Neural cell (in vitro differentiated cells): ENCODE measurements at regions not wholly inside any gene's neighbourhood (a gene's known extent, or its start where the extent isn't known, plus 50 kb on each side); places are given as distances from the start of the nearest gene placed in this dataset.

ENCODE experiments used
- H2AFZ ChIP-seq: fragments of 200-600, 300-800 bp; sonication (generic), shearing (Covaris generic); 2 replicates; pipeline ENCODE4 v1.6.0; 2014; ENCODE audit warnings: low read depth, mild to moderate bottlenecking, antibody characterized with exemption, low read length, moderate library complexity
- H3F3A ChIP-seq: fragments of 200-600 bp; shearing (Covaris generic); 2 replicates; pipeline ENCODE4 v1.6.1; 2016; ENCODE audit warnings: mild to moderate bottlenecking, moderate library complexity, mixed read lengths, antibody characterized with exemption, low read length; ENCODE audit not compliant: insufficient read depth, poor library complexity, severe bottlenecking
- H3K27ac ChIP-seq: fragments of 200-600, 300-800 bp; sonication (generic), shearing (Covaris generic); 2 replicates; pipeline ENCODE4 v1.5.1; 2014; ENCODE audit warnings: mild to moderate bottlenecking, low read length, moderate library complexity
- H3K27me3 ChIP-seq: fragments of 300-800, 200-600 bp; sonication (generic), shearing (Covaris generic); 2 replicates; pipeline ENCODE4 v1.6.0; 2014; ENCODE audit warnings: mild to moderate bottlenecking, low read depth, low read length, moderate library complexity; ENCODE audit not compliant: insufficient read depth
- H3K36me3 ChIP-seq: fragments of 300-800, 200-600 bp; sonication (generic), shearing (Covaris generic); 2 replicates; pipeline ENCODE4 v1.5.1; 2014; ENCODE audit warnings: mild to moderate bottlenecking, antibody characterized with exemption, low read length, moderate library complexity; ENCODE audit not compliant: insufficient read depth
- H3K4me2 ChIP-seq: fragments of 300-800, 200-600 bp; sonication (generic), shearing (Covaris generic); 2 replicates; pipeline ENCODE4 v1.6.0; 2014; ENCODE audit warnings: mild to moderate bottlenecking, low read length
- H3K4me3 ChIP-seq: fragments of 300-800, 200-600 bp; sonication (generic), shearing (Covaris generic); 2 replicates; pipeline ENCODE4 v1.5.1; 2014; ENCODE audit warnings: mild to moderate bottlenecking, low read length, moderate library complexity
- H3K79me2 ChIP-seq: fragments of 200-600 bp; shearing (Covaris generic); replicated peaks from 2 replicates; pipeline ENCODE4 v1.6.0; 2014; ENCODE audit warnings: mild to moderate bottlenecking, low read length, moderate library complexity; ENCODE audit not compliant: insufficient read depth
- H3K9ac ChIP-seq: fragments of 300-800, 200-600 bp; sonication (generic), shearing (Covaris generic); 2 replicates; pipeline ENCODE4 v1.6.1; 2016; ENCODE audit warnings: mild to moderate bottlenecking, low read length, mixed read lengths
- H3K9me2 ChIP-seq: fragments of 200-600 bp; shearing (Covaris generic); 2 replicates; pipeline ENCODE4 v1.6.1; 2016; ENCODE audit warnings: mild to moderate bottlenecking, low read length, mixed read lengths; ENCODE audit not compliant: insufficient read depth
- H3K9me3 ChIP-seq: fragments of 200-600, 300-800 bp; sonication (generic), shearing (Covaris generic); 2 replicates; pipeline ENCODE4 v1.6.1; 2016; ENCODE audit warnings: mild to moderate bottlenecking, mixed run types, low read length, moderate library complexity, mixed read lengths
- H4K20me1 ChIP-seq: fragments of 200-600 bp; shearing (Covaris generic); 2 replicates; pipeline ENCODE4 v1.6.1; 2016; ENCODE audit warnings: mild to moderate bottlenecking, mixed run types; ENCODE audit not compliant: insufficient read depth
- CTCF ChIP-seq: fragments of 450-650 bp; IDR thresholded peaks from 2 replicates; pipeline ENCODE4 v1.5.1; 2014; ENCODE audit warnings: antibody characterized with exemption, mild to moderate bottlenecking, moderate library complexity; ENCODE audit not compliant: poor library complexity, severe bottlenecking
- EP300 ChIP-seq: fragments of 450-650 bp; conservative IDR thresholded peaks from 2 replicates; pipeline ENCODE4 v1.6.1; 2014; ENCODE audit warnings: antibody characterized with exemption, mild to moderate bottlenecking, moderate library complexity; ENCODE audit not compliant: poor library complexity, severe bottlenecking
- EZH2 ChIP-seq: fragments of 200-600, 300-800 bp; shearing (Covaris generic), sonication (generic); IDR thresholded peaks from 2 replicates; pipeline ENCODE4 v1.6.1; 2014; ENCODE audit warnings: antibody characterized with exemption, low read length, borderline replicate concordance, mild to moderate bottlenecking; ENCODE audit not compliant: insufficient read depth, poor library complexity, severe bottlenecking
- MXI1 ChIP-seq: fragments of 450-650 bp; conservative IDR thresholded peaks from 2 replicates; pipeline ENCODE4 v1.6.1; 2014; ENCODE audit warnings: antibody characterized with exemption, mild to moderate bottlenecking; ENCODE audit not compliant: poor library complexity, severe bottlenecking
- POLR2AphosphoS5 ChIP-seq: IDR thresholded peaks from 2 replicates; pipeline ENCODE4 v1.6.1; 2012
- RAD21 ChIP-seq: fragments of 450-650 bp; conservative IDR thresholded peaks from 2 replicates; pipeline ENCODE4 v1.6.1; 2014; ENCODE audit warnings: antibody characterized with exemption, mild to moderate bottlenecking, moderate library complexity
- REST ChIP-seq: IDR thresholded peaks from 2 replicates; pipeline ENCODE4 v1.6.1; 2012; ENCODE audit warnings: borderline replicate concordance
- SMC3 ChIP-seq: fragments of 450-650 bp; conservative IDR thresholded peaks from 2 replicates; pipeline ENCODE4 v1.6.1; 2014; ENCODE audit warnings: antibody characterized with exemption, mild to moderate bottlenecking, moderate library complexity; ENCODE audit not compliant: poor library complexity
- TAF1 ChIP-seq: IDR thresholded peaks from 2 replicates; pipeline ENCODE4 v1.6.1; 2012; ENCODE audit warnings: low read depth

GRCh38 chr1:185490924-185491323 is 173.9 kb upstream of the IVNS1ABP start:
- H3K36me3 ChIP-seq = no peaks in the 10 kb centered on the region
- no peaks in the 10 kb centered on the region for H3K79me2 ChIP-seq
- H3K9me2 ChIP-seq = no peaks in the 10 kb centered on the region
- H3K4me2 ChIP-seq = no peak overlapping the region
- H2AFZ ChIP-seq = no peak overlapping the region
- H3F3A ChIP-seq = no peaks in the 10 kb centered on the region
- no peaks in the 10 kb centered on the region for H3K9me3 ChIP-seq
- H3K27me3 ChIP-seq = no peaks in the 10 kb centered on the region
- no peak overlapping the region for H3K9ac ChIP-seq
- no peaks in the 10 kb centered on the region for H4K20me1 ChIP-seq
- no peak for TF ChIP-seq SMC3
- no peak overlapping the region for H3K4me3 ChIP-seq
- H3K27ac ChIP-seq = no peak overlapping the region

- Histone ChIP-seq H3K4me2 (no peak overlapping the region), H3K9ac (no peak overlapping the region), H3K4me3 (no peak overlapping the region), H3K27me3 (no peaks in the 10 kb centered on the region), H3K9me3 (no peaks in the 10 kb centered on the region), H4K20me1 (no peaks in the 10 kb centered on the region), H3F3A (no peaks in the 10 kb centered on the region), H3K79me2 (no peaks in the 10 kb centered on the region), H2AFZ (no peak overlapping the region), H3K27ac (no peak overlapping the region), H3K9me2 (no peaks in the 10 kb centered on the region), H3K36me3 (no peaks in the 10 kb centered on the region)
- TF ChIP-seq TAF1 (no peak), RAD21 (no peak), EP300 (no peak), POLR2AphosphoS5 (no peak), SMC3 (no peak), CTCF (no peak), MXI1 (no peak), REST (no peak), EZH2 (no peak)
These were observed 172.4 kb upstream of the IVNS1ABP start for GRCh38 chr1:185489406-185489805.

GRCh38 chr1:185488808-185489207 is 171.8 kb upstream of the IVNS1ABP start:
- H2AFZ ChIP-seq = no peak overlapping the region
- H3K27ac ChIP-seq = no peak overlapping the region
- no peaks in the 10 kb centered on the region for H3K36me3 ChIP-seq
- no peaks in the 10 kb centered on the region for H3K9me3 ChIP-seq
- H3F3A ChIP-seq = no peaks in the 10 kb centered on the region
- H3K4me2 ChIP-seq = no peak overlapping the region
- H4K20me1 ChIP-seq = no peaks in the 10 kb centered on the region
- TF ChIP-seq POLR2AphosphoS5 = no peak
- no peak for TF ChIP-seq SMC3
- TF ChIP-seq RAD21 = no peak
- no peaks in the 10 kb centered on the region for H3K79me2 ChIP-seq
- H3K9ac ChIP-seq = no peak overlapping the region
- no peak overlapping the region for H3K4me3 ChIP-seq
- no peaks in the 10 kb centered on the region for H3K27me3 ChIP-seq
- H3K9me2 ChIP-seq = no peaks in the 10 kb centered on the region
